Globus pallidus (tissue), 1 donor: ENCODE measurements at regions not wholly inside any gene's neighbourhood (a gene's known extent, or its start where the extent isn't known, plus 50 kb on each side); places are given as distances from the start of the nearest gene placed in this dataset.
"Not testable (repeated sequence)": the region's sequence is repeated elsewhere in the genome, so short reads cannot be mapped to it uniquely, and the experiment has no call there.

Source experiments
- DNase-seq: peaks from one replicate; pipeline ENCODE4 v3.0.0-alpha.2; 2015; ENCODE audit warnings: low spot score

DNA sequence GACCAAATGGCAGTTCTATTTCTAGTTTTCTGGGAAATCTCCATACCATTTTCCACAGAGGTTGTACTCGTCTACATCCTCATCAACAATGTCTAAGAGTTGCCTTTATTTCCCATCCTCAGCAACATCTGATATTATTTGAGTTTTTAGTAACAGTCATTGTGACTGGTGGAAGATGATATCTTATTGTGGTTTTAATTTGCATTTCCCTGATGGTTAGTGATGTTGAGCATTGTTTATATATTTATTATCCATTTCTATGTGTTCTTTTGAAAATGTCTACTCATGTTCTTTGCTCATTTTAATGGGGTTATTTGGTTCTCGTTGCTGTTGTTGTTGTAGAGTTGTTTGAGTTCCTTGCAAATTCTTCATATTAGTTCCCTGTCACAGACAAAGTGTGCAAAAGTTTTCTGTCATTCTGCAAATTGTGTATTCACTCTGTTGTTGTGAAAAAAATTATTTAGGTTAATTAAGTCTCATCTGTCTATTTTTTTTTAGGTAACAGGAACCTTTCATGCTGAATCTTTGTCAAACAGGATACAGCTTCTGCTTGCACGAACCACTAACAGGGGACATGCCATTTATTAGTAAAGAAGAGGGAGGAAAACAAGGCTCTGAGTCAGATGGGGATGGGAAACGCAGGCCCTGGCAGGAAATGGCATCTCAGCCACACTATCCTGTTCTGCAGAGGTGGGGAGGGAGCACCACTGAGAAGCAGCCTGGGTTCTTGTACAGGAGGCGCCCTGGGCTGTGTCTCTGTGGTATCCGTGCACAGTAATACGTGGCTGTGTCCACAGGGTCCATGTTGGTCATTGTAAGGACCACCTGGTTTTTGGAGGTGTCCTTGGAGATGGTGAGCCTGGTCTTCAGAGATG is 1196.7 kb downstream of the TMEM121 start:
- DNase-seq, result not testable (repeated sequence)

DNA sequence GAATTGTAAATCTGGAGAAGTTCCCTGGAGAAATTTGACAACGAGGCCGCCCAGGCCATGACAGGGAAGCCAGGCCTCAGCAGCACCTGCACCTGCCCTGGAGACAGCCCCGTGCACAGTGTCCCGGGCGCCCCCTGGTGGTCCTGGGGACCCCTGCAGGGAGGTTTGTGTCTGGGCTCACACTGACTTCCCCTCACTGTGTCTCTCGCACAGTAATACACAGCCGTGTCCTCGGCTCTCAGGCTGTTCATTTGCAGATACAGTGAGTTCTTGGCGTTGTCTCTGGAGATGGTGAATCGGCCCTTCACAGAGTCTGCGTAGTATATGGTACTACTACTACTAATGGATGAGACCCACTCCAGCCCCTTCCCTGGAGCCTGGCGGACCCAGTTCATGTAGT is 1201.6 kb downstream of the TMEM121 start:
- not testable (repeated sequence) for DNase-seq

GRCh38 chr14:106728611-106729010 is 1202.2 kb downstream of the TMEM121 start:
- no peak for DNase-seq

GRCh38 chr14:106729551-106729950 is 1203.2 kb downstream of the TMEM121 start:
- DNase-seq, result no peak

DNA sequence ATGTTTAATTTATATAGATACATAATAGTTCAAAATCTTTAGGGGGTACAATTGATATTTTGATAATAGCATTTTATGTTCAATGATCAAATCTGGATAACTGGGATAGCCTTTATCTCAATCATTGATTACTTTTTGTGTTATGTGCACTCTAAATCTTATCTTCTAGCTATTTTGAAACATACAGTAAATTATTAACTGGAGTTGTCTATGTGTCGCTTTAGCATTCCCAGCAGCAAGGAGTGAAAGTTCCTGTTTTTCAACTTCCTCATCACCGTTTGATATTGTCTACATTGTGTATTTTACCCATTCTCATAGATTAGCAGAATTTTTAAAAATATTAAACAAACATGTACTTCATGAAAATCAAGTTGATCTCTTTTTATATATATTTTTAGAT is 1207.4 kb downstream of the TMEM121 start:
- no peak for DNase-seq

DNA sequence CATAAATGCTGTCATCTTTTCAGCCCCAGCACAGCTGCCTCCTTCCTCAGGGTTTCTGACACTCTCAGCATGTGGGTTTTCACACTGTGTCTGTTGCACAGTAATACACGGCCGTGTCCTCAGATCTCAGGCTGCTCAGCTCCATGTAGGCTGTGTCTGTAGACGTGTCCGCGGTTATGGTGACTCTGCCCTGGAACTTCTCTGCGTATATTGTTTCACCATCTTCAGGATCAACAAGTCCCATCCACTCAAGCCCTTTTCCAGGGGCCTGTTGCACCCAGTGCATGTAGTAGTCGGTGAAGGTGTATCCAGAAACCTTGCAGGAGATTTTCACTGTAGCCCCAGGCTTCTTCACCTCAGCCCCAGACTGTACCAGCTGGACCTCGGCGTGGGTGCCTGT is 1210.6 kb downstream of the TMEM121 start:
- no peak for DNase-seq

DNA sequence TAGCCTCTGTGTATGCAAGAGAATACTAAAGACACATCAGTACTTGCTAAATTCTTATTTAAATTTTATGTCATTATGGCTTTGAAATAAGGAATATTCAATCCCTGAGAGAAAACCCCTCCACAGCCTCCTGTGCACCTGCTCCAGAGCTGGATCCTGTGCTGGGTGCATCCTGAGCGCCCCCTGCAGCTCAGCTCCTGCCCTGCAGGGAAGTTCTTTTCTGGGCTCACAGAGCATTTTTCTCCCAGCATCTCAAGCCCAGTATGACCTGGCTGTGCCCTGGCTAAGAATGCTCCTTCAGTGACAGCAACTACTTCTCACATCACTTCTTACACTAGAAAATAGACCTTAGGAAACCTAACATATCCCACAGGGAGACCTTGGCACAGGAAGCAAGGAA is 1211.7 kb downstream of the TMEM121 start:
- no peak for DNase-seq

DNA sequence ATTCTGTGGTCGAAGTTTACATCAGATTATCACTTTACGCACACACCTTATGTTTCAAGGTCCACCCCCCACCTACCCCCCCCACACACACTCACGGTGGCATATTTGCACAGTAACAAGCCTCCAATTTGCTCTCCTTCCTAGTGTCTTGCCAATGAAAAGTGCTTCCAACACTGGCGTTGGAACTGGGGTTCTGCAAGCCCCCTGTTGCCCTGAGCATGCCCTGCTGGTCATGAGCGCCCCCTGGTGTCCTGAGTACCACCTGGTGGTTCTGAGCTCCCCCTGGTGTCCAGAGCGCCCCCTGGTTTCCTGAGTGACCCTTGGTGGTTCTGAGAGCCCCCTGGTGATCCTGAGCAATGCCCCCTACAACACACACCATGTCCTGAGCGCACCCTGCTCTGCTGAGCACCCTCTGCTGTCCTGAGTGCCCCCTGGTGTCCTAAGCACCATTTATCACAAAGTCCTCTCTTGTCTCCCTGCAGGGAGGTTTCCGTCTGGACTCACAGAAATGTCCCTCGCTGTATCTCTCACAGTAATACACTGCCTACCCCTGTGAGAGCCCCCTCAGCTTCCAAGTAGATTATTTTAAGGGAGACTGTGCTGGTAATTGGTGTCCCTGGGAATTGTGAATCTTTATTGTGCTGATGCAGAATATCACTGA is 1212.3 kb downstream of the TMEM121 start:
- not testable (repeated sequence) for DNase-seq

DNA sequence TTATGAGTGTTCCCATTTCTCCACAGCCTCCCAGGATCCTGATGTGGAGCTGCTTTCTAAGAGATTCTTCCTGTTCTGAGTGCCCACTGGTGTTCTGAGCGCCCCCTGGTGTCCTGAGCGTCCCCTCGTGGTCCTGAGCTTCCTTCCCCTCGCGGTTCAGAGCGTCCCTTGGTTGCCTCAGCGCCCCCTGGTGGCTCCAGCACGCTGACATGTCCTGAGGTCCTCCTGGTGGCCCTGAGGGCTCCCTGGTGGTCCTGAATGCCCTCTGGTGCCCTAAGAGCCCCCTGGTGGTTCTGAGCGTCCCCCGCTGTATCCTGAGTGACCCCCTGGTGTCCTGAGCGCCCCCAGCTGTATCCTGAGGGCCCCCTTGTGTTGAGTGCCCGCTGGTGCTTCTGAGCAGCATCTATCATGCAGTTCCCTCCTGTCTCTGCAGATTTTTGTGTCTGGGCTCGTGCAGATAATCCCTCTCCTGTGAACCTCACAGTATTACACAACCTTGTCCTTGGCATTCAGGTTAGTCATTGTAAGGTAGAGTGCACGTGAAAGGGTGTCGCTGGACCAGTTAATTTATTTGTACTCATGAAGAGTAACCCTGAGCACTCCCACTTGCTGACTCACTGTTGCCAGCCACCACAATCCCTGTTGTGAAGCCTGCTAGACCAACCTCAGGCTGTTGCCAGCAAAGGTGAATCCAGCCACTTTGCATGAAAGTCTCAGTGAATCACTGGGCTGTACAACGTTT is 1214.9 kb downstream of the TMEM121 start:
- not testable (repeated sequence) for DNase-seq

DNA sequence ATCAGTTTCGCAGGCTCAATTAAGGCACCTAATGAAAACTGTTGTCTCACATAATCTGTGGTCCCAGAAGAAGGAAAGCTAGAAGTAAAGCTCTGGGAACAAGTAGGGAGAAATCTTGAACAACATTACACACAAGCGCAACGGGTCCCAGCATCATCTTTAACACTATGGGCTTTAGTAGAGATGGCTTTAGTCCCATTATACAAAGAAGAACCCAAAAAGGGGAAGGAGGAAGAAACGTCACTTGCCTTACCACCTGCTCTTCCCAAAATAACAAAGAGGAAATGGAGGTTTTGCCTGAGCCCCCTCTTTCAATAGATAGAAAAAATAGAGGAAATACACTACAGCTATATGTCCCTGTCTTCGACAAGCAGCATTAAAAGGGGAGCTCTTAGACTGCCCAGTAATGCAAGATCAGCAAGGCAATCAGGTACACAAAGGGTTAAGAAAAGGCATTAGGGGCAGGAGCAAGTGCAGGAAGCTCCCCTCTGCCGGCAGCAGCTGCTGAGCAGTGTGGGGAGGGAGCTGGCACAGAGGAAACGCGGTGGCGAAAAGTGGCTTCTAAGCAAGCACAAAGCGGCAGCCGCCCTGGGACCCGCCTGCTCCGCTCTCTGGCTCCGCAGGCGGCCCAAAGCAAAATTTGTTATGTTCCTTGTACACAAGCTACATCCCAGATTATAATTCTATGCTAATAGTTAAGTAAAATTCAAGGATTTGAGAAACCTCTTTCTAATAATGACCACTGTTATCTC is 1218.8 kb downstream of the TMEM121 start:
- DNase-seq, result not testable (repeated sequence)

GRCh38 chr14:106750089-106750488 is 1223.7 kb downstream of the TMEM121 start:
- DNase-seq, result not testable (repeated sequence)

- not testable (repeated sequence) for DNase-seq
Measured at GRCh38 chr14:106753751-106754150, 1227.4 kb downstream of the TMEM121 start.

- not testable (repeated sequence) for DNase-seq
Measured at GRCh38 chr14:106757444-106757843, 1231.1 kb downstream of the TMEM121 start.

GRCh38 chr14:106761886-106762816 is 1235.8 kb downstream of the TMEM121 start:
- not testable (repeated sequence) for DNase-seq

GRCh38 chr14:106764968-106765369 is 1238.6 kb downstream of the TMEM121 start:
- not testable (repeated sequence) for DNase-seq

GRCh38 chr14:106766145-106766544 is 1239.8 kb downstream of the TMEM121 start:
- DNase-seq, result no peak

DNA sequence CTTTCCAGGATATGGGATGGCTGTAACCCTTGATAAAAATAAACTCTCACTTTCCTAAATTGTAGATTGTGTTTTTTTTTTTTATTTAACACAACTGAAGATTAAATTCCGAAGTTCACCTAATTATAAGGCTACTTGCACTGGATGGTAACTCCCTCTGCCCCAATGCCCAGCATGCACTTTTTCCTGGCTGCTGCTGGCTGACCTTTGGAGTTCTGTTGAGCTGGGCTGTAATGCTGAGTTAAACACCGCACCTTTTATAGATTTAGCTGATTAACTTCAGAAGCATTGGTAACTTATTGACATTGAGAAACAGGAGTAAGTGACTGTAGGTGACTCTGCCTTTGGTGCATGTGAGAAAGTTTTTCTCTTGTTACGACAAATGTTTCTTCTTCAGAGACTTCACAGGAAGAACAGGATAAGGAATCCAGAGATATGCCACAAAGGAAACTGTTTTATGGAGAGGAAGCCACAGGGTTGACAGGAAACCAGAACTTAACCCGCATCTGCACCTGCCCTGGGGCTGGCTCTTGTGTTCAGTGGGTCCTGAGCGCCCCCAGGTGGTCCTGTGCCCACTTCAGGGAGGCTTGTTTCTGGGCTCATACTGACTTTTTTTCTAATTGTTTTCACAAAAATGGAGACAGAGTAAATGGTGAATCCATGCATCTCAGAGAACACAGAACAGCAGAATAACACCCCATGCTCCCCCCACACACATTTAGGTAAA is 1240.3 kb downstream of the TMEM121 start:
- DNase-seq, result not testable (repeated sequence)

DNA sequence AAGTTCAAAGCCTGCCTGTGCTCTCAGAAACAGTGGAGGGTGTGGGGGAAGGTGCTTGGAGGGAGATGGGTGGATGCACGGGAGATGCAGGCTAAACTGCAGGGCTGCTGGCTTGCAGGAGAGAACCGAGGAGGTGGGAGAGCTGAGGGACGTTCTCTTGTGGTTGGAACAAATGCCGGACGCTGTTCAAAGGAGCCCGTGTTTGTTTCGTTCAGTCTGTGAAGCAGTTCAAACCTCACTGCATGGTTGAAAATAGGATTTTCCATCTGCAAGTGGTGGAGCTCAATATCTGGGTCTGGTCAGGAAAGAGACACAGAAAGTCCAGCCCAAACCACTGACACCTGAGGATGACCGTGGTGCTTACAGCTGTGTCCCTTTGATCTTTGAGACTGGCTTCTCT is 1241.8 kb downstream of the TMEM121 start:
- not testable (repeated sequence) for DNase-seq

DNA sequence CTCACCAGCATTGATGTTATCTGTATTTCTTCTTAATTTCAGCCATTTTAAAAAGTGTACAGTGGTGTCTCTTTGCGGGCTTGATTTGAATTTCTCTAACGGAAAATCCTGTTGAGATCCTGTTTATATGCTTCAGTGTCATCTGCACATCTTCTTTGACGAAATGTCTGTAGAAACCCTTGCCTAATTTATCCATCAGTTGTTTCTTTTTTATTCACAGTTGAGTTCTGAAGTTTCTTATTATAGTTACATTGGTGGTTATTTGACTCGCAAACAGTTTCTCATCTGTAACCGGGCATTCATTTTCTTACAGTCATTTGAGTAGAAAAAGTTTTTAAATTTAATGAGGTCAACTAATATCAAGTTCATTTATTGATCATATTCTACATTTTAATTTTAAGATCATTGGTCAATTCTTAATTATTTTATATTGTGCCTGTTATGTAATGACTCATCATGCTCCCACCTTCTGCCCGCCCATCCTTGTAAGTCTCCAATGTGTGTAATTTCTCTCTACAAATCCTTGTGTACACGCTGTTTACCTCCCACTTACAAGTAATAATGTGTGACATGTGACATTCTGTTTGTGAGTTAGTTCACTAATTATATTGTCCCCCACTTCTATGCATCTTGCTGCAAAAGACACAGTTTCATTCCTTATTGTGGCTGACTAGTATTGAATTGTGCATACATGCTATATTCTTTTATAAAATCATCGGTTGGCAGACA is 1242.8 kb downstream of the TMEM121 start:
- DNase-seq, result not testable (repeated sequence)
